Right lobe of liver (tissue), 6 donors: ENCODE measurements at regions not wholly inside any gene's neighbourhood (a gene's known extent, or its start where the extent isn't known, plus 50 kb on each side); places are given as distances from the start of the nearest gene placed in this dataset.
A peak's percentile ranks its signal among the peaks of the same experiment; 100 is the strongest.
"Not testable (repeated sequence)": the region's sequence is repeated elsewhere in the genome, so short reads cannot be mapped to it uniquely, and the experiment has no call there.

Experiments
- ATAC-seq, 4 donors: fragments of 200-7000 bp; cut with Tn5 transposase; one replicate each; pipeline ENCODE4 v1.9.1; 2020; ENCODE audit warnings: mild to moderate bottlenecking in 4 of 4, moderate library complexity in 4 of 4
- DNase-seq, 3 donors: peaks; one replicate each; pipeline ENCODE4 v3.0.0-alpha.2; 2020
- H3K27ac ChIP-seq, 3 donors: fragments of 200-600 bp; one replicate each; pipeline ENCODE4 v1.8.0; 2022
- H3K27me3 ChIP-seq, 2 donors: fragments of 200-600 bp; one replicate each; pipeline ENCODE4 v1.8.0; 2022
- H3K36me3 ChIP-seq, 4 donors: fragments of 200-600 bp; sonication (generic) in 1 of 4; one replicate each; pipeline versions ENCODE4 v1.5.1 to v1.8.0; 2017 to 2022; ENCODE audit warnings: control low read depth in 1 of 4
- H3K4me1 ChIP-seq, 4 donors: fragments of 200-600 bp; sonication (generic) in 1 of 4; one replicate each; pipeline versions ENCODE4 v1.5.1 to v1.8.0; 2017 to 2022; ENCODE audit warnings: control low read depth in 1 of 4
- H3K4me3 ChIP-seq, 3 donors: fragments of 200-600 bp; one replicate each; pipeline ENCODE4 v1.8.0; 2022
- H3K9me3 ChIP-seq, 4 donors: fragments of 200-600 bp; sonication (generic) in 1 of 4; one replicate each; pipeline versions ENCODE4 v1.5.1 to v1.8.0; 2017 to 2022; ENCODE audit warnings: control low read depth in 1 of 4
- CTCF ChIP-seq, 4 donors: fragments of 200-600 bp in 3 of 4; fragments of 450-650 bp in 1 of 4; IDR thresholded peaks; one replicate each; pipeline versions ENCODE4 v1.5.1 to v1.8.0; 2016 to 2022; ENCODE audit warnings: antibody characterized with exemption in 4 of 4, mild to moderate bottlenecking in 2 of 4
- POLR2A ChIP-seq: fragments of 450-650 bp; IDR thresholded peaks from one replicate; pipeline ENCODE4 v1.6.1; 2017; ENCODE audit warnings: antibody characterized with exemption, mild to moderate bottlenecking
- WGBS: methylation state at CpG from one replicate; pipeline ENCODE4 v1.1.6; 2018; ENCODE audit warnings: low coverage, low lambda C conversion rate; ENCODE audit not compliant: insufficient coverage; ENCODE audit errors: missing lambda C conversion rate; 5-methylcytosine and 5-hydroxymethylcytosine counted together
- intact Hi-C, 2 donors: fragments of 100-400 bp; cut with DNase I; formaldehyde crosslinking; loops; one replicate each; pipeline versions ENCODE4 v1.11.2 to v1.14.1; 2022
- donor health status: DM: no; HTN: yes; CAD: no.
- donor health status: DM: no; HTN: no; CAD: no.
- donor health status: DM: no; HTN: no; CAD: no.
- donor health status: DM: no; HTN: yes; CAD: no.
- donor health status: DM: no; HTN: yes; CAD: no.

- WGBS: 39% methylated on average over 2 of the region's 2 CpGs
- no peaks in the 10 kb centered on the region for H3K9me3 ChIP-seq
- H3K4me3 ChIP-seq: no peak overlapping the region
- no peaks in the 10 kb centered on the region for H3K27me3 ChIP-seq
- TF ChIP-seq POLR2A: no peak
- no peak for TF ChIP-seq CTCF (IDR thresholded peaks at IDR 0.05)
- ATAC-seq (no peak), DNase-seq (no peak)
- H3K4me1 ChIP-seq: no peaks in the 10 kb centered on the region
- no peaks in the 10 kb centered on the region for H3K36me3 ChIP-seq
- intact Hi-C loops: no loop called here
- H3K27ac ChIP-seq: no peak overlapping the region
Observed at GRCh38 chr13:68715651-68716050, 1392.0 kb upstream of the ATXN8OS start.

- H3K36me3 ChIP-seq: no peaks in the 10 kb centered on the region
- DNase-seq (no peak), ATAC-seq (no peak)
- no peak for TF ChIP-seq POLR2A
- no peak for TF ChIP-seq CTCF (IDR thresholded peaks at IDR 0.05)
- H3K4me1 ChIP-seq: no peaks in the 10 kb centered on the region
- H3K27ac ChIP-seq: no peak overlapping the region
- intact Hi-C loops: no loop called here
- WGBS: 19% methylated on average over 2 of the region's 2 CpGs
- no peaks in the 10 kb centered on the region for H3K9me3 ChIP-seq
- H3K4me3 ChIP-seq: no peak overlapping the region
- no peaks in the 10 kb centered on the region for H3K27me3 ChIP-seq
Observed at GRCh38 chr13:68714292-68714691, 1393.3 kb upstream of the ATXN8OS start.

- Histone ChIP-seq H3K4me1 (no peaks in the 10 kb centered on the region), H3K27ac (no peak overlapping the region), H3K9me3 (no peaks in the 10 kb centered on the region), H3K36me3 (no peaks in the 10 kb centered on the region), H3K27me3 (no peaks in the 10 kb centered on the region), H3K4me3 (no peak overlapping the region)
- no peak for DNase-seq
- WGBS: 83% methylated on average over 1 of the region's 1 CpG
- intact Hi-C loops: no loop called here
- ATAC-seq: no peak
- TF ChIP-seq POLR2A (no peak), CTCF (IDR thresholded peaks at IDR 0.05) (no peak)
Observed at GRCh38 chr13:68713394-68713793, 1394.2 kb upstream of the ATXN8OS start.

- no peak overlapping the region for H3K27ac ChIP-seq
- H3K4me3 ChIP-seq: no peak overlapping the region
- DNase-seq: peak in 1 of 3 donors; percentile 7
- no peaks in the 10 kb centered on the region for H3K36me3 ChIP-seq
- intact Hi-C loops: no loop called here
- TF ChIP-seq POLR2A (no peak), CTCF (IDR thresholded peaks at IDR 0.05) (no peak)
- H3K4me1 ChIP-seq: no peaks in the 10 kb centered on the region
- H3K27me3 ChIP-seq: no peaks in the 10 kb centered on the region
- no peak for ATAC-seq
- 36% methylated on average over 6 of the region's 16 CpGs for WGBS
- H3K9me3 ChIP-seq: no peaks in the 10 kb centered on the region
Observed at GRCh38 chr13:68708336-68708908, 1399.2 kb upstream of the ATXN8OS start.

GRCh38 chr13:68706044-68706443 is 1401.6 kb upstream of the ATXN8OS start:
- H3K27me3 ChIP-seq, H3K27ac ChIP-seq, DNase-seq, intact Hi-C loops, H3K4me1 ChIP-seq, H3K9me3 ChIP-seq, H3K36me3 ChIP-seq, H3K4me3 ChIP-seq, ATAC-seq: not testable (repeated sequence)
